Mammary epithelial cell (primary cell): ENCODE measurements at regions not wholly inside any gene's neighbourhood (a gene's known extent, or its start where the extent isn't known, plus 50 kb on each side); places are given as distances from the start of the nearest gene placed in this dataset.

Experiments
- CTCF ChIP-seq, 2 donors: IDR thresholded peaks in 1 of 2; conservative IDR thresholded peaks in 1 of 2; 2 replicates each; pipeline ENCODE4 v1.5.1; 2011 to 2012; ENCODE audit warnings: inconsistent platforms in 2 of 2, low read length in 2 of 2, mild to moderate bottlenecking in 2 of 2, control low read depth in 1 of 2, low read depth in 1 of 2; ENCODE audit not compliant: insufficient read depth in 1 of 2; ENCODE audit errors: extremely low read depth in 1 of 2
- EZH2 ChIP-seq: IDR thresholded peaks from 2 replicates; pipeline ENCODE4 v1.6.1; 2012; ENCODE audit warnings: low read length, inconsistent platforms, borderline replicate concordance

GRCh38 chr15:91564631-91565030 is 288.9 kb upstream of the SLCO3A1 start:
- TF ChIP-seq CTCF (conservative IDR thresholded peaks at IDR 0.05 in 1 of 2, IDR thresholded peaks at IDR 0.05 in 1 of 2; ENCODE audit: extremely low read depth in 1 of 2, insufficient read depth in 1 of 2, low read depth in 1 of 2, low read length in 2 of 2) (no peak), EZH2 (no peak)
